HepG2 (cell line): ENCODE measurements at regions not wholly inside any gene's neighbourhood (a gene's known extent, or its start where the extent isn't known, plus 50 kb on each side); places are given as distances from the start of the nearest gene placed in this dataset.

ENCODE experiments used
- ATAC-seq: fragments of 200-7000 bp; cut with Tn5 transposase; 3 replicates; pipeline ENCODE4 v1.9.1; 2020; ENCODE audit warnings: mild to moderate bottlenecking, moderate library complexity
- BruUV-seq: library from RNA; stranded (reverse); fragments of 400-500 nt; replicated peaks from 2 replicates; lab custom pipeline; 2021; lab: Mats Ljungman, UMichigan
- CTCF ChIA-PET: fragments of 300-600 bp; formaldehyde crosslinking; extraction: SDS; loops from one replicate; lab custom pipeline; 2021; ENCODE audit warnings: low total read pairs, inconsistent platforms, low intra/inter-chr PET ratio; lab: Yijun Ruan, JAX
- POLR2A ChIA-PET: fragments of 350-600 bp; sonication (Branson Sonifier 250); formaldehyde crosslinking; loops from one replicate; lab custom pipeline; 2020; ENCODE audit warnings: antibody characterized with exemption, inconsistent platforms; lab: Yijun Ruan, JAX
- DNase-seq: peaks from one replicate; pipeline ENCODE4 v3.0.0-alpha.2; 2015; ENCODE audit warnings: low spot score
- FAIRE-seq: peaks from 3 replicates; lab custom pipeline; 2011; peaks lifted over from hg19 to GRCh38; lab: Jason Lieb, UNC
- H2AFZ ChIP-seq: one replicate; pipeline ENCODE4 v1.6.1; 2011; ENCODE audit warnings: low read length, inconsistent platforms
- H3K27ac ChIP-seq: fragments of 300-600 bp; 3 replicates; pipeline ENCODE4 v1.8.0; 2011; ENCODE audit warnings: mixed run types, mild to moderate bottlenecking, mixed read lengths, low read length, inconsistent platforms; ENCODE audit not compliant: insufficient read depth; ENCODE audit errors: extremely low read length
- H3K27me3 ChIP-seq, 2 experiments: fragments of 200-600 bp in 1 of 2; 2 replicates in 1 of 2; 3 replicates in 1 of 2; pipeline versions ENCODE4 v1.6.0 to v1.8.0; 2011; ENCODE audit warnings: low read length in 2 of 2, mild to moderate bottlenecking in 2 of 2, moderate library complexity in 2 of 2, inconsistent platforms in 1 of 2; ENCODE audit not compliant: insufficient read depth in 2 of 2, control insufficient read depth in 1 of 2
- H3K36me3 ChIP-seq, 2 experiments: fragments of 200-600 bp in 1 of 2; replicated peaks in 1 of 2; 2 replicates in 1 of 2; 3 replicates in 1 of 2; pipeline versions ENCODE4 v1.5.1 to v1.8.0; 2011; ENCODE audit warnings: low read length in 2 of 2, inconsistent platforms in 1 of 2; ENCODE audit not compliant: insufficient read depth in 2 of 2, control insufficient read depth in 1 of 2
- H3K4me1 ChIP-seq: 2 replicates; pipeline ENCODE4 v1.5.1; 2012; ENCODE audit warnings: low read length, inconsistent platforms; ENCODE audit not compliant: insufficient read depth
- H3K4me2 ChIP-seq: 2 replicates; pipeline ENCODE4 v1.6.0; 2011; ENCODE audit warnings: low read depth, low read length, inconsistent platforms
- H3K4me3 ChIP-seq, 3 experiments: fragments of 200-600 bp in 1 of 3; sonication (generic), shearing (Covaris generic) in 1 of 3; replicated peaks in 1 of 3; 2 replicates each; pipeline ENCODE4 v1.5.1; 2011 to 2016; ENCODE audit warnings: low read length in 3 of 3, inconsistent platforms in 2 of 3, low read depth in 2 of 3, mild to moderate bottlenecking in 2 of 3, control low read depth in 1 of 3, mixed read lengths in 1 of 3; ENCODE audit not compliant: insufficient read depth in 1 of 3
- H3K79me2 ChIP-seq: one replicate; pipeline ENCODE4 v1.6.1; 2011; ENCODE audit warnings: low read length, inconsistent platforms; ENCODE audit not compliant: insufficient read depth
- H3K9ac ChIP-seq: 2 replicates; pipeline ENCODE4 v1.6.0; 2011; ENCODE audit warnings: mild to moderate bottlenecking, low read depth, low read length, inconsistent platforms; ENCODE audit not compliant: insufficient read depth
- H3K9me3 ChIP-seq: 2 replicates; pipeline ENCODE4 v1.5.1; 2012; ENCODE audit warnings: mild to moderate bottlenecking, low read length
- H4K20me1 ChIP-seq: 2 replicates; pipeline ENCODE4 v1.6.0; 2011; ENCODE audit warnings: inconsistent platforms, mild to moderate bottlenecking, low read length, moderate library complexity; ENCODE audit not compliant: insufficient read depth
- AGO1 ChIP-seq: fragments of 200-400 bp; formaldehyde crosslinking; IDR thresholded peaks from 2 replicates; pipeline ENCODE4 v1.6.1; 2017; ENCODE audit warnings: mild to moderate bottlenecking, low read depth, low read length, moderate library complexity; ENCODE audit not compliant: poor library complexity, severe bottlenecking
- ETS1 ChIP-seq: sonication (generic); formaldehyde crosslinking; IDR thresholded peaks from 2 replicates; pipeline ENCODE4 v1.4.0; 2020; ENCODE audit warnings: missing genetic modification reagents
- MXD4 ChIP-seq: IDR thresholded peaks from 2 replicates; pipeline ENCODE4 v1.6.1; 2016; ENCODE audit warnings: mild to moderate bottlenecking, missing biosample characterization, missing genetic modification reagents
- SNRNP70 ChIP-seq: fragments of 200-400 bp; formaldehyde crosslinking; IDR thresholded peaks from 2 replicates; pipeline ENCODE4 v1.6.1; 2017; ENCODE audit warnings: mild to moderate bottlenecking, low read depth, low read length, moderate library complexity
- SP140L ChIP-seq: sonication (generic); formaldehyde crosslinking; IDR thresholded peaks from 2 replicates; pipeline ENCODE4 v1.4.0; 2020; ENCODE audit warnings: missing genetic modification reagents, borderline replicate concordance
- TGIF2 ChIP-seq: IDR thresholded peaks from 2 replicates; pipeline ENCODE4 v1.6.1; 2016; ENCODE audit warnings: control low read depth, missing compliant biosample characterization
- ZBTB34 ChIP-seq: sonication (generic); formaldehyde crosslinking; IDR thresholded peaks from 2 replicates; pipeline ENCODE4 v1.8.0; 2022; ENCODE audit warnings: mild to moderate bottlenecking, missing genetic modification reagents
- ZNF441 ChIP-seq: sonication (generic); formaldehyde crosslinking; IDR thresholded peaks from 2 replicates; pipeline ENCODE4 v1.7.0; 2021; ENCODE audit warnings: missing genetic modification reagents, borderline replicate concordance
- ZNF747 ChIP-seq: sonication (generic); formaldehyde crosslinking; IDR thresholded peaks from 2 replicates; pipeline ENCODE4 v1.8.1; 2023; ENCODE audit warnings: missing genetic modification reagents, mild to moderate bottlenecking, borderline replicate concordance
- ZNF879 ChIP-seq: sonication (generic); formaldehyde crosslinking; IDR thresholded peaks from 2 replicates; pipeline ENCODE4 v1.8.1; 2023; ENCODE audit warnings: missing genetic modification reagents
- WGBS: methylation state at CpG from one replicate; pipeline ENCODE4 v1.1.6; 2017; ENCODE audit warnings: low lambda C conversion rate; 5-methylcytosine and 5-hydroxymethylcytosine counted together
- in situ Hi-C: cut with HindIII; loops from 2 replicates; pipeline ENCODE4 v1.10.0; 2017; ENCODE audit warnings: low pct_unique_long_range_greater_than_20kb; ENCODE audit not compliant: extremely low pct_ligation_motif_present
- intact Hi-C: fragments of 100-400 bp; cut with micrococcal nuclease; formaldehyde crosslinking; loops from one replicate; pipeline ENCODE4 v1.10.0; 2022; ENCODE audit not compliant: unreplicated experiment

GRCh38 chr10:42939237-42939636, 137.6 kb upstream of the RET start:
- H3K27ac ChIP-seq, result no peak overlapping the region
- no peak for ATAC-seq
- no peaks in the 10 kb centered on the region for H3K79me2 ChIP-seq
- intact Hi-C loops, result no loop called here
- no peaks in the 10 kb centered on the region for H3K4me1 ChIP-seq
- ChIA-PET CTCF (no interaction called here), POLR2A (no interaction called here)
- no peak overlapping the region for H3K4me3 ChIP-seq
- no peak overlapping the region for H3K4me2 ChIP-seq
- BruUV-seq, result no TSS peak
- in situ Hi-C loops, result no loop called here
- no peaks in the 10 kb centered on the region for H4K20me1 ChIP-seq
- no peak overlapping the region for H2AFZ ChIP-seq
- H3K9me3 ChIP-seq, result no peaks in the 10 kb centered on the region
- H3K27me3 ChIP-seq, result peaks cover 6 to 39% of the 10 kb centered on the region in 2 experiments; a peak in 4 of 5 replicates
- FAIRE-seq, result no peak
- no peaks in the 10 kb centered on the region for H3K36me3 ChIP-seq
- DNase-seq, result no peak
- WGBS, result 34% methylated on average over 11 of the region's 11 CpGs
- no peak for TF ChIP-seq SNRNP70
- no peak for TF ChIP-seq ZNF879 (CRISPR knock-in tag)
- TF ChIP-seq AGO1, result no peak
- TF ChIP-seq ETS1 (CRISPR knock-in tag), result no peak
- TF ChIP-seq ZNF747 (CRISPR knock-in tag), result no peak
- TF ChIP-seq ZBTB34 (CRISPR knock-in tag), result no peak
- no peak for TF ChIP-seq MXD4 (CRISPR knock-in tag)
- no peak for TF ChIP-seq ZNF441 (CRISPR knock-in tag)
- no peak for TF ChIP-seq TGIF2
- no peak for TF ChIP-seq SP140L (CRISPR knock-in tag)
- no peak overlapping the region for H3K9ac ChIP-seq
